ENCODE measurements at regions not wholly inside any gene's neighbourhood (a gene's known extent, or its start where the extent isn't known, plus 50 kb on each side); places are given as distances from the start of the nearest gene placed in this dataset.
A peak's percentile ranks its signal among the peaks of the same experiment; 100 is the strongest.

GRCh38 chr2:63696496-63696895 lies 107.7 kb downstream of the MDH1 start:
- H3K79me2 ChIP-seq (ENCODE audit: control insufficient read depth, insufficient read depth, low read length): no peaks in the 10 kb centered on the region
- no peak overlapping the region for H3K4me2 ChIP-seq (ENCODE audit: extremely low read depth, insufficient read depth, low read length)
- DNase-seq (ENCODE audit: low read depth in 2 of 2): peak in 1 of 2 donors; percentile 32
- H3K4me3 ChIP-seq (replicated peaks in 1 of 4; ENCODE audit: control extremely low read depth in 1 of 4, insufficient read depth in 1 of 4, low read depth in 3 of 4, low read length in 4 of 4): no peak overlapping the region
- TF ChIP-seq EZH2 (IDR thresholded peaks at IDR 0.05; ENCODE audit: low read length, missing control alignments) (no peak), CTCF (conservative IDR thresholded peaks at IDR 0.05 in 1 of 2, IDR thresholded peaks at IDR 0.05 in 1 of 2; ENCODE audit: low read depth in 1 of 2, low read length in 2 of 2) (no peak)
- H3K9ac ChIP-seq (ENCODE audit: insufficient read depth, low read length): no peak overlapping the region
- no peaks in the 10 kb centered on the region for H3K36me3 ChIP-seq (ENCODE audit: control insufficient read depth, insufficient read depth, low read length)
- H2AFZ ChIP-seq (ENCODE audit: low read length): no peak overlapping the region
- no peaks in the 10 kb centered on the region for H3K9me3 ChIP-seq (ENCODE audit: control insufficient read depth, insufficient read depth, low read depth, low read length)
- no peaks in the 10 kb centered on the region for H3K27me3 ChIP-seq (ENCODE audit: control insufficient read depth, insufficient read depth, low read length)
- H4K20me1 ChIP-seq (ENCODE audit: control insufficient read depth, extremely low read depth, insufficient read depth, low read length): no peaks in the 10 kb centered on the region
- H3K4me1 ChIP-seq (ENCODE audit: control insufficient read depth, extremely low read depth, insufficient read depth, low read length): peaks cover 8% of the 10 kb centered on the region
- no peak overlapping the region for H3K27ac ChIP-seq (ENCODE audit: insufficient read depth, low read length)

GRCh38 chr2:63697160-63697559 lies 108.4 kb downstream of the MDH1 start:
- DNase-seq (ENCODE audit: low read depth in 2 of 2): no peak

GRCh38 chr2:63698786-63699548 lies 110.2 kb downstream of the MDH1 start:
- Histone ChIP-seq H3K9me3 (ENCODE audit: control insufficient read depth, insufficient read depth, low read depth, low read length) (no peaks in the 10 kb centered on the region), H2AFZ (ENCODE audit: low read length) (peak overlapping the region; percentile 95), H4K20me1 (ENCODE audit: control insufficient read depth, extremely low read depth, insufficient read depth, low read length) (no peaks in the 10 kb centered on the region), H3K36me3 (ENCODE audit: control insufficient read depth, insufficient read depth, low read length) (no peaks in the 10 kb centered on the region), H3K4me1 (ENCODE audit: control insufficient read depth, extremely low read depth, insufficient read depth, low read length) (peaks cover 8% of the 10 kb centered on the region), H3K27ac (ENCODE audit: insufficient read depth, low read length) (peak overlapping the region; percentile 71), H3K4me3 (replicated peaks in 1 of 4; ENCODE audit: control extremely low read depth in 1 of 4, insufficient read depth in 1 of 4, low read depth in 3 of 4, low read length in 4 of 4) (no peak overlapping the region), H3K27me3 (ENCODE audit: control insufficient read depth, insufficient read depth, low read length) (no peaks in the 10 kb centered on the region), H3K4me2 (ENCODE audit: extremely low read depth, insufficient read depth, low read length) (no peak overlapping the region), H3K9ac (ENCODE audit: insufficient read depth, low read length) (no peak overlapping the region), H3K79me2 (ENCODE audit: control insufficient read depth, insufficient read depth, low read length) (no peaks in the 10 kb centered on the region)
- TF ChIP-seq EZH2 (IDR thresholded peaks at IDR 0.05; ENCODE audit: low read length, missing control alignments): no peak
- peak; percentile 60 to 76 for TF ChIP-seq CTCF (conservative IDR thresholded peaks at IDR 0.05 in 1 of 2, IDR thresholded peaks at IDR 0.05 in 1 of 2; ENCODE audit: low read depth in 1 of 2, low read length in 2 of 2)
- DNase-seq (ENCODE audit: low read depth in 2 of 2): peak; percentile 88 to 89

More at GRCh38 chr2:63697160-63697559, 108.4 kb downstream of the MDH1 start:
- no peaks in the 10 kb centered on the region for H3K79me2 ChIP-seq (ENCODE audit: control insufficient read depth, insufficient read depth, low read length)
- H3K27ac ChIP-seq (ENCODE audit: insufficient read depth, low read length): no peak overlapping the region
- no peak overlapping the region for H2AFZ ChIP-seq (ENCODE audit: low read length)
- H3K27me3 ChIP-seq (ENCODE audit: control insufficient read depth, insufficient read depth, low read length): no peaks in the 10 kb centered on the region
- H3K4me1 ChIP-seq (ENCODE audit: control insufficient read depth, extremely low read depth, insufficient read depth, low read length): peaks cover 8% of the 10 kb centered on the region
- no peaks in the 10 kb centered on the region for H3K36me3 ChIP-seq (ENCODE audit: control insufficient read depth, insufficient read depth, low read length)
- no peaks in the 10 kb centered on the region for H4K20me1 ChIP-seq (ENCODE audit: control insufficient read depth, extremely low read depth, insufficient read depth, low read length)
- H3K9ac ChIP-seq (ENCODE audit: insufficient read depth, low read length): no peak overlapping the region
- TF ChIP-seq CTCF (conservative IDR thresholded peaks at IDR 0.05 in 1 of 2, IDR thresholded peaks at IDR 0.05 in 1 of 2; ENCODE audit: low read depth in 1 of 2, low read length in 2 of 2) (no peak), EZH2 (IDR thresholded peaks at IDR 0.05; ENCODE audit: low read length, missing control alignments) (no peak)
- H3K9me3 ChIP-seq (ENCODE audit: control insufficient read depth, insufficient read depth, low read depth, low read length): no peaks in the 10 kb centered on the region
- no peak overlapping the region for H3K4me3 ChIP-seq (replicated peaks in 1 of 4; ENCODE audit: control extremely low read depth in 1 of 4, insufficient read depth in 1 of 4, low read depth in 3 of 4, low read length in 4 of 4)
- H3K4me2 ChIP-seq (ENCODE audit: extremely low read depth, insufficient read depth, low read length): no peak overlapping the region

Measured in fibroblast of lung (primary cell).